Activated T-cell treated with anti-CD3 and anti-CD28 coated beads for 4 hours (primary cell): ENCODE measurements at regions not wholly inside any gene's neighbourhood (a gene's known extent, or its start where the extent isn't known, plus 50 kb on each side); places are given as distances from the start of the nearest gene placed in this dataset.
"Not testable (repeated sequence)": the region's sequence is repeated elsewhere in the genome, so short reads cannot be mapped to it uniquely, and the experiment has no call there.

Experiments used
- DNase-seq: peaks from one replicate; pipeline ENCODE4 v3.0.0-alpha.2; 2020

DNA sequence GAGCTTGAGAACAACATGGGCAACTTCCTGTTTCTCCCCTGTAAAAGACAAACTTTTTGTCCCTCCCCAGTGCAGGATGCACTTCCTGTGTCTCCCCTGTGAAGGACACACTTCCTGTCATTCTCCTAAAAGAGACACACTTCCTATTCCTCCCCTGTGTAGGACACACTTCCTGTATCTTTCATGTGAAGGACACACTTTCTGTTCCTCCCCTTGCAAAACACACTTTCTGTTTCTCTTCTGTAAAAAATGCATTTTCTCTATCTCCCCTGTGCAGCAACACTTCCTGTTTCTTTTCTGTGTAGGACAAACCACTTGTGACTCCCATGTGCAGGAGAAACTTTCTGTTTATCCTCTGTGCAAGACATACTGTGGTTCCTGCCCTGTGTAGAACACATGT is 488.6 kb upstream of the USP9Y start:
- DNase-seq: no peak

DNA sequence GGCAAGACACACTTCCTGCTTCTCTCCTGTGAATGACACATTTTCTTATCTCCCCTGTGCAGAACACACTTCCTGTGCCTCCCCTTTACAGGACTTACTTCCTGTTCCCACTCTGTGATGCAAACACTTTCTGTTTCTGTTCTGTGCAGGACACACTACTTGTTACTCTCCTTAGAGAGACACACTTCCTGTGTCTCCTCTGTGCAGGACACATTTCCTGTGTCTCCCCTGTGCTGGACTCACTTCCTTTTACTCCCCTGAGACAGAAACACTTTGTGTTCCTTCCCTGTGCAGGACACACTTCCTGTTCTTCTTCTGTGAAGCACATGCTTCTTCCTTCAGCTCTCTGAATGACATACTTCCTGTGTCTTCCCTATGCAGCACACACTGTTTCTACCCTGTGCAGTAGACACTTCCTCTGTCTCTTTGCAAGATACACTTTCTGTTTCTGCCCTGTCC is 485.4 kb upstream of the USP9Y start:
- DNase-seq: no peak

DNA sequence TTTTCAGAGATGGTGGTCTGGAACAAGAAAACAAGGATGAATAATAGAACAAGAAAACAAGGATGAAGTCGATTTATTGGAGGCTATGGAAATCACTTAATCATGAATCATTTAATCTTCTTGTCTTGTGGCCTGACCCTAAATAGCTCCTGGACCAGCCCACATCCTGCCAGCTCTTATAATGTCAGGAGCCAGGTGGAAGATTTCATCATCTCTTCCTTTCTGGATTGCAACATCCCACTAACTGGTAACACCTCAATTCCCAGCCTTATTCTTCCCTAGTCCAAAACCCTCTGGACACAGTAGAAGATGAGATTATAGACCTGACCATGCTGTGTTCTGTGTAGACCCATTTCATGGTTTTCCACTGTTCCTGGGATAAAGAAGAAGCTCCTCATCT is 470.1 kb upstream of the USP9Y start:
- no peak for DNase-seq

DNA sequence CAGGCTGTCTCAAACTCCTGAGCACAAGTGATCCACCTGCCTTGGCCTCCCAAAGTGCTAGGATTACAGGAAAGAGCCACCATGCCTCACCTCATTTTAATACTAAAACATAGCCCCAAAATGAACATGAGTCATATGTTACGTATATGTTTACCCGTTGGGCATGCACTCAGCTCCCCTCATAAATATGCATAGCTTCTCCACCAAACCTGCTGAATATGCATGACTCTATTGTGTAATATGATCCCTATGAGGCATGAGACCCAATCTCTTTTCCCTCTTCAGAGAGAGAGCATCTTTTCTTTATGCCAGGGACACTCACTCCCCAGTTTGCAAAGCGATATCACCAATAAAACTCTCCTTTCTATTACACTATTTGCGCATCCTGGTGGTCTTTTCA is 464.6 kb upstream of the USP9Y start:
- DNase-seq: no peak

DNA sequence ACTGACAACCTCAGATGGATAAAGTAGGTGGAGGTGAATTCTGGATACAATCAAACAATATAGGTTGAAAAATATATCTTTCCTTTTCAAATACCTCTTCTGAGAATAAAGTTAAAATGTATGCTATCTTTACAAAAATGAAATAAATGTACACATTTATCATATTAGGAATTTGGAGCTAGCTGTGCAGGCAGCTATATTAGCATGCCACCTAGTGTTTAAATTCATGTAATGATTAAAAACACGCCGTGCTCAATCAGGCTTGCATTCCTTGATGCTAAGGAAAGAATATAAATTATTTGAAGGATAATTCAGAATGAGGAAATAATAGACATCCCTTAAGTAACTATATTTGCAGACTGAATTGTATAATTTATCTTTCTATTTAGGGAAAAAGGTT is 460.7 kb upstream of the USP9Y start:
- not testable (repeated sequence) for DNase-seq

DNA sequence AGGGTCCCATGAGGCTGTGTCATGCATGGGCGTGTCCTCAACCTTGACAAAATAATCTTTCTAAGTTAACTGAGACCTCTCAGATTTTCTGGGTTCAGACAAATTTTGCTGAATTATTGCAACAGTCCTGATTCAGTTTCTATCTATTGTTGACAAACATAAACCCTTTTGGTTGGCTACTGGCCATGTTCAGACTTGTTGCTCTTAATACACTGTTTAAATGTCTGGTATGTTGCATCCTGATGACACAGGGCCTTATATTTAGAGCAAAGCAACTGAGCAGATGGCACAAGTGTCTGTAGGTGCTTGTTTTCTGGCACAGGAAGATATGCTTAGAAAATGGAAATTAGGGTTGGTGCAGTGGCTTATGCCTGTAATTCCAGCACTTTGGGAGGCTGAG is 456.9 kb upstream of the USP9Y start:
- no peak for DNase-seq

DNA sequence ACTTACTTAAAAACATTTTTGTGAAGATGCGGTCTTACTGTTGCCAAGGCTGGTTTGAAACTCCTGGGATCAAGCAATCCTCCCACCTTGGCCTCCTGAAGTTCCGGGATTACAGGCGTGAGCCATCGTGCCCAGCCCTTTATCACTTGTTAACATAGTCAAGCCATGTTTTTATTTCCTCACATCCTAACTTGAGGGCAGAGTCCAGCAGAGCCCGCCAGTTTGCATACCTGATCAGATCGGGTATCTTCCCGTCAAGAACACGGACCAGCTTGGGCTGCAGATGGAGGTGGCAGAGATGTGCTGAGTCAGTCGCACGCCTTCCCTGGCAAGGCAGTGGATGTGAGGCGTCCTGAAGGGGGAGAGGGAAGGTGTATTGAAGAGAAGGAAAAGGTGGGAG is 447.3 kb upstream of the USP9Y start:
- no peak for DNase-seq

DNA sequence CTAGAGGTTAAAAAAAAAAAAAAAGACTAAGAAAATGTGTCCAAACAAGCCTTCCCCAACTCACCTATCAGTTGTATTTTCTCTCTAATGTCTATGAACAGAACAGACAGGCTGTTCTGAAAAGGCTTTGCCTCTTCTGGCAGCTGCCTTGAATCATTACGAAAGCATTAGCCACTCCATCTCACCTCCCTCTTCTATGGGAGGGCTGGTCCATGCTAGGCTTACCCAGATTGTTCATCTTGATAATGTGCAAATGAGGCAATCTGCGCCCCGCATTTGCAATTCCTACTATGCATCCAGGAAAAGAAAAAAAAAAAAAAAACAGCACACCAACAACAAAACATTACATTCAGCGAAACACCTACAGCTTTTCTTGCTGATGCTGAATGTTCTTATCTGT is 429.9 kb upstream of the USP9Y start:
- DNase-seq: no peak

DNA sequence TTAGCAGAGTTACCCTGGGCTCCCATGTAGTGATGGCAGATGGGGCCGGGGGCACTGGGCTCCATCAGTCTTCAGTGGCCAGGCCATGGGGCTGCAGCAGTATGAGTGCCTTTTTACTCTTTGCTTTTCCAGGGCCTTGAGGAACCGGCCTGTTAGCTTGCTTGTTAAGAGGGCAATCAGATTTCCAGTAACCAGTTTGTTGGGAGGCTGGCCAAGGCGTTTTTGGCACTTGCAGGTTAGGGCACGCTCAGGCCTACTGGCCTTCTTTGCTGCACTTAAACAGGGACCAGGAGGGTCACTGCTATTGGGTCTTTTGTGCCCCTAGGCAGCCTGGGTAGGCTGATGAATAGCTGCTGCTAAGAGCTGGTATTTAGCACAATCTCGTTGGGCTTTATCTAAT is 415.4 kb upstream of the USP9Y start:
- DNase-seq: no peak

DNA sequence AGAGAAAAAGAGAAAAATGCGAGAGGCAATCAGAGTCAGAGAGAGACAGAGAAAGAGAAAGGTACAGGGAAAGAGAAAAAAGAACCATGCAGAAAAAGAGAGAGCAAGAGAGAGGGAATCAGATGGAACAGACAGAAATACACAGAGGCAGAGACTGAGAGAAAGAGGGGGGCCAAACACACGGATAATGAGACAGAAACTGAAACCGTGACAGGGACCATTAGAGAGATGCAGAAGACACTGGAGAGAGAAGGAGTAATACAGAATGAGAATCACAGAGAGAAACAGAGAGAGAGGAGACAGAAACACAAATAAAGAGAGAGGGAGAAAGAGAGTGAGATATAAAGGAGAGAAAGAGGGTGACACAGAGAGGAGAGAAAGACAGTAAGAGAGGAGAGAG is 412.1 kb upstream of the USP9Y start:
- no peak for DNase-seq

DNA sequence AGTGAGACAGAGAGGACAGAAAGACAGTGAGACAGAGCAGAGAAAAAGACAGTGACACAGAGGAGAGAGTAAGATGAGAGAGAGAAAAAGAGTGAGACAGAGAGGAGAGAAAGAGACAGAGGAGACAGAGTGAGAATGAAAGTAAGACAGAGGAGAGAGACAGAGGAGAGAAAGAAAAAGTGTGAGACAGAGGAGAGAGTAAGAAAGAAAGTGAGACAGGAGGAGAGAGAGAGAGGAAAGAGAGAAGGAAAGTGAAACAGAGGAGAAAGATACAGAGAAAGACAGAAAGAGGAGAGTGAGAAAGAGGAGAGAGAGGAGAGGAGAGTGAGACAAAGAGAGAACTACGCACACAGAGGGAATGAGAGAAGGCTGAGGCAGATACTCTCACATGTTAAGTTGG is 411.6 kb upstream of the USP9Y start:
- DNase-seq: no peak

DNA sequence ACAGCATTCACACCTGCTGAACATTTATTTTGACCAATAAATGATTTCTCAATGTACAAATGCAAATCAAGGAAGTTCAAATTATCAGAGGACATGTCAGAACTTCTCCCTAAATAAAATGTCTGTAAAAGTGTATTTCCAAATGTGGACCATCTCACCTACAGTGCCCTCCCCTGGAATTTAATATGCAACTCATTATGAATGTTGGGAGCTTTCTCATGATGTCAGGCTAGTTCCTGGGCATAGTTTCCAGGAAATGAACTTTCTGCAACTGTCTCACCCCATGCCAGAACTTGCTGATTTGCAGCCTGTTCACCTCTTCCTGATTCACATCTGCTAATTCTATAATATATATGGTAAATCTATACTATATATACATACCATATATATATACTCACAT is 408.5 kb upstream of the USP9Y start:
- DNase-seq: no peak

DNA sequence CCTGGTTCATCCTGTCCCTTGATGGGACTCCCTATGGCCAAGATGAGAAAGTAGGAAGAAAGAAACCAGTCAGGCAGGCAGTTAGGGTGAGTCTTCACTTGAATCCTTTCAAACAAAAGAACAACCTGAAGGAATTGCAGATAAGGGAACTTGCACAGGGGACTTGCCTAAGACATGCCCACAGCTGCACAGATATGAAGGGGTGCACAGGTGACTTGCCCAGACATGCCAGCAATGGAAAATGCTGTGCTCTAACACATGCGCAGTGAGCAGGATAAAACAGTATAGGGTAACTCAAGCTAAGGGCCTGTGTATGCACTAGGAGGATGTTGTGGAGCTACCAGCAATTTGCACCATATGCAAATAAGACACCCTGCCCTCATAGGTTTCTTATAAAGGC is 404.6 kb upstream of the USP9Y start:
- no peak for DNase-seq

DNA sequence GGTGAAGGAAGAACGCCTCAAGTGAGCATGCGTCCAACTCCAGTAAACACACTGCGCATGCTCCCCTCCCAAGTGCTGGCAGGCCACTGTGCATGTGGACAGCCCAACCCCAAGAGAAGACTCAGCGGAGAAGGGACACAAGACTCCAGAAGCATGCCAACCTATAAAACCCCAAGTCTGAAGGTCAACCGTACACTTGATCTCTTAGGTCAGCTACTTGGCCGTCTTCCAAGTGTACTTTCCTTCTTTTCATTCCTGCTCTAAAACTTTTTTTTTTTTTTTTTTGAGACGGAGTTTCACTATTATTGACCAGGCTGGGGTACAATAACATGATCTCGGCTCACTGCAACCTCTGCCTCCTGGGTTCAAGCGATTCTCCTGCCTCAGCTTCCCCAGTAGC is 401.2 kb upstream of the USP9Y start:
- DNase-seq: not testable (repeated sequence)

DNA sequence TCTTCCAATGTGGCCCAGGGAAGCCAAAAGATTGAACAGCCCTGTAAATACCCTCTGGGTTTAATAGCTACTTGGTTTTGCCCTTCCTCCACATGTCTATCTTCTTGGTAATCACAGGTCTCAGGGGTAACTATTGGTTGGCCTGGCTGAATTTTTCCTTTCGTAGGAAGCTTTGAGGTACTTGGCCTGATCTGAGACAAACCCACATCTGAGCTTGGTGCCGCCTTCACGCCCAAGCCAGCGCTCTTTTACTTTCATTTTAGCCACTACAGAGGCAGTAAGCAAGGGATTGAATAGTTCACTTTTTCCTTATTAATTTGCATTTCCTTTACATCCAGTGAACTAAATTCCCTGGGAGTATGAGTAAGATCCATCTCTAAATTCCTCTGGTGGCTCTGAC is 397.6 kb upstream of the USP9Y start:
- peak; percentile 0 for DNase-seq

DNA sequence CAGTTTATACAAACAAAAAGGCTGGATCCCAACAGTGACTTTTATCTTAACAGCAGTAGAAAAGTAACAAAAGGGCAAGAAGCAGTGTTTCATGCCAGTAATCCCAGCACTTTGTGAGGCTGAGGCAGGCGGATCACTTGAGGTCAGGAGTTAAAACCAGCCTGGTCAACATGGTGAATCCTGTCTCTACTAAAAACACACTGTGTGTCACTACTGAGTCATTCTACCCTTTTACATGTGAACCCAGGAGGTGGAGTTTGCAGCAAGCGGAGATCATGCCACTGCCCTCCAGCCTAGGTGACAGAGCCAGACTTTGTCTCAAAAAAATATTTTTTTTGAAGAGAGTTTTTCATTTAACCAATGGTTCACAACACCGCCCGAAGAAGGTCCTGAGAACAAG is 395.6 kb upstream of the USP9Y start:
- DNase-seq: no peak

DNA sequence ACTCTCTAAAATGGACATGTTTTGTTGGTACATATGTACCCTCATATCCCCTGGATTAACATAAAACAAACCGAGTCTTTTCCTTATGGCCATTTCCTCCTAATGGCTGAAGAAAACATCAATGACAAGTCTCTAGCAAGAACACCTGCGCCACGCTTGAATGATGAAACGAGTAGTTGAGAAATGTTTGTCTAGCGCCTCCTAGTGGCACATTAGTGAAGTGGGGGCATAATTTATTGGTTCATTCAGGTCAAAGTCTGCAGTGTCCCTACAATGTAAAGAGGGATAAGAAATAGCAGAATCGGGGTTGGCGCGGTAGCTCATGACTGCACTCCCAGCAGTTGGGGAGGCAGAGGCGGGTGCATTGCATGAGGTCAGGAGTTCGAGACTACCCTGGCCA is 391.8 kb upstream of the USP9Y start:
- peak; percentile 1 for DNase-seq

DNA sequence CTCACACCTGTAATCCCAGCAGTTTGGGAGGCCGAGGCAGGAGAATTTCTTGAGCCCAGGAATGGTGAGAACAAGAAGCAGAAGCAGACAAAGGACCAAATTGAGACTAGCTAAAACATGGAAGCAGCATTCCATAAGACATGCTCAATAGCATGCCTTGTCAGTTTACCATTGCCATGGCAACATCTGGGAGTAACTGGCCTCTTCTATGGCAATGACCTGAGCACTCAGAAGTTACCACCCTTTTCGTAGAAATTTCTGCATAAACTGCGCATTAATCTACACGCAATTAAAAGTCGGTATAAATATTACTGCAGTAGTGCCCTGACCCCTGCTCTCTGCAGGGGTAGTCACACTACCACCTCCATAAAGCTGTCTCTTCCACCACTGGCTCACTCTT is 390.2 kb upstream of the USP9Y start:
- DNase-seq: no peak

DNA sequence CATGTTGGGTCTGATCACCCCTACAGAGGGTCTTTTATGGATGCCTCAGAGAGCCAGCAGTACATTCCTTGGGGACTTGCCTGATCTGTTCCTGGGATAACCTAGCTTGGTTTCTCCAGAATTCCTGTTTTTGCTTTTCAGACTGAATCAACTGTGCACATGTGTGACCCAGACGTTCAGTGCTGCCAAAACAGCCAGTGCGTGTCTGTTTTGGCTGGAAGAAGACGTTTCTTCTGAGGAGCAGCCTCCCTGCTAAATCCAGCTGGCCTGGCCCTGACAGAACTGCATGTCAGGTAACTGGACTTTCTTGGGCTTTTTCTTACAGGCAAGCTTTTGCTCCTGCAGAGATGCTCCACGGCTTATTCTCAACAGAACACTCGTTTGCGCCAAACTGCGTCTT is 373.3 kb upstream of the USP9Y start:
- DNase-seq: no peak

DNA sequence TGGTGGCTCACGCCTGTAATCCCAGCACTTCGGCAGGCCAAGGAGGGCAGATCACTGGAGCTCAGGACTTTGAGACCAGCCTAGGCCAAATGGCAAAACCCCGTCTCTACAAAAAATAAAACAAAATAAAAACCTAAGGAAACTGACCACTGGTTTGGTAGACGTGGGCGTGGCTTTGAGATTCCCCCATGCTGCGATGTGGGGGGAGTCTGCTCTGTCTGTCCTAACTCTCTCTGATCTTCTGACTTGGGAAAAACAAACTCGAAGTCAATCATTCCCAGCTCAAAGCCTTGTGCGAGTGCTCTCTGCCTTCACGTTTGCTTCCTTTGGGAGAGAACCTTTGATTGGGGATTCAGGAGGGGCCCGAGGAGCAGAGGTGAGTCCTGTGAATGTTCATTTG is 369.1 kb upstream of the USP9Y start:
- DNase-seq: not testable (repeated sequence)

DNA sequence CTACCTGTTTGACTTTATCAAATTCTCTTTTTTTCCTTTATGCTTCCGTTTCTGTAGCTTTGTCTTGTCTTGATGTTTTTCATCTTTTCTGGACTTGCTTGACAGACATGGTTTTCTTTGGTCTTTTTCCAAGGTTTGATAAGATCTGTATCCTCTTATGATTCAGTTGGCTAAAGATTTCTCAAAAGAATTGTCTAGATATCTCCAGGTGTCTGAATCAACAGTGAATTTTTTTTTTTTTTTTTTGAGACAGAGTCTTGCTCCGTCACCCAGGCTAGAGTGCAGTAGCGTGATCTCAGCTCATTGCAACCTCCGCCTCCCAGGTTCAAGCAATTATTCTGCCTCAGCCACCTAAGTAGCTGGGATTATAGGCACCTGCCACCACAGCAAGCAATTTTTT is 357.8 kb upstream of the USP9Y start:
- no peak for DNase-seq

DNA sequence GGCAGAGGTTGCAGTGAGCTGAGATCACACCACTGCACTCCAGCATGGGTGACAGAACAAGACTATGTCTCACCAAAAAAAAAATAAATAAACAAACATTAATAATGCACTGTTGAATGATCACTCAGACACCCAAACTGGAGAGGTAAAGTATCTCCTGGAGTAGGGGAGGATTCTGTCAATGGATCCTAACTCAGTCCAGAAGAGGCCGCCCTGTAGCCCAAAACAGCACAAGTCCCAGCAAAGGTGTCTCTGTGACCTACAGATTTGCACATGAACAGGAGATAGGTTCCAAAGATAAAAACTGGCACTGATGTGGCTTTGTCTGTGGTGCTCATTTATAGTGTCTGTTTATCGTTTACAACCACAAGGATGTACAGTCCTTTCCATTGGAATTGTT is 352.9 kb upstream of the USP9Y start:
- DNase-seq: no peak

DNA sequence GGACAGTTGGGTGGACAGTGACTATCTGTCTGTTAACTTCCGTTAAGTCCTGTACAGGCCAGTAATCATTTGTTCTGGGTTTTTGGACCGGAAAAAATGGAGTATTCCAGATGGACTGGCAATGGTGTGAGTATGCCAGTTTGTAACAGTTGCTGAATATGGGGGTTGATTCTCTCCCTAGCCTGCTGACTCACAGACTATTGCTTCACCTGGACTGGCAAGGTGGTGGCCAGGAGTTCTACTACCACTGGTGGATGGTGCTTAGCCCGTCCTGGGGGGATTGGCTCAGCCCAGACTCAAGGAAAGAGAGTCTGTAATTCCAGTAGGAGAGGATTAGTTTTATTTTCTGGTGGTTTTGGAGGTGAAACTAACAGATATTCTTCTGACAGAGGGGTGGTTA is 343.8 kb upstream of the USP9Y start:
- DNase-seq: no peak

DNA sequence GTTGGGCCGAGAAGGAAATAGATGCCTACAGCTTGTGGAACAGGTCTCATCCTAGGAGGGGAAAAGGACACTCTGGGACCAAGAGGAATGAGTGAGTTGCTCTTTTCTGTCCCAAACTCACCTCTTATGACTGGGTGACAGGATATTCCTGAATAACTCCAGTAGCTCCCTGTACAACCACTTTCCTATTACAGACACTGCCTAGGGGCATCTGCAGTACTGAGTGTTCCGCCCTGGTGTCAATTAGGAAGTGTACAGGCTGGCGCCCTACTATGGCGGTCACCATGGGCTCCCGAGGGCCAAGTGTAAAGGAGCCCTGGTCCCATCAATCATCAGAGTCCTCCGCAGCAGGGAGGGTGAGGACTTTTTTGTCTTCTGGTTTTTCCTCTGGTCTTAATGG is 343.4 kb upstream of the USP9Y start:
- DNase-seq: no peak

DNA sequence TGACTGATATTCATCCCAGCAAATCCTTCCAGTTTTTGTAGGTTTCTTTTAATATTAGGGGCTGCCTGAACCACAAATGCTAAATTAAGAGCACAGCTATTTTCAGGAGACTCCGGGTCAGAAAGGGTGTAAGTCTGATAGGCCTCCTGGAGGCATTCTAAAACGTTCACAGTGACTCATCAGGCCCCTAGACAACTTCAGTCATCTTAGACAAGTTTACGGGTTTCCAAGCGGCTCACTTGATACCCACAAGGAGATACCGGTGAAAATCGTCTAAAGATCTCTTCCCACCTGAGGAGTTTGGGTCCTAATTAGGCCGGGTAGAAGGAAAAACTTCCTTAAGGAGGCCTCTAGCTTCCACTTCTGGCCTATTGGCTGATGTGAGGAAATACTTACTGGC is 342.7 kb upstream of the USP9Y start:
- no peak for DNase-seq

DNA sequence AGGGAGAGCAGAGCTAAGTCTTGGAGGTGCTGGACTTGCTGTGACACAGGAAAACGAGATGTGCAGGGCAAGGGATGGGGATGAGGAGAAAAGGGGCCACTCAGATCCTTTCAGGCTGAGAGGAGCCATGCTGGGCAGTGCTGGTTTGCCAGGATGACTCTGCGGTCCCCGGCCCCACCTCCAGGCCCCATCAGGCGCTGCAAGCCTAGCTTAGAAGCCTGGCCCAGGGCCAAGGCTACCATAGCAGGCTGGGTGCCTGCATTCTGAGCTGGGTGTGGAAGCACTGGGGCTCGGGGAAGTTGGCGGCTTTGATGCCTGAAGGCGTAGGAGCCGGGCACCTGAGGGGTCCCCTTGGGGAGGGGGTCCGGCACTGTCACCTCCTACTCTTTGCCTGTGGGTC is 341.2 kb upstream of the USP9Y start:
- no peak for DNase-seq
